ENCODE measurements at regions not wholly inside any gene's neighbourhood (a gene's known extent, or its start where the extent isn't known, plus 50 kb on each side); places are given as distances from the start of the nearest gene placed in this dataset.

DNA sequence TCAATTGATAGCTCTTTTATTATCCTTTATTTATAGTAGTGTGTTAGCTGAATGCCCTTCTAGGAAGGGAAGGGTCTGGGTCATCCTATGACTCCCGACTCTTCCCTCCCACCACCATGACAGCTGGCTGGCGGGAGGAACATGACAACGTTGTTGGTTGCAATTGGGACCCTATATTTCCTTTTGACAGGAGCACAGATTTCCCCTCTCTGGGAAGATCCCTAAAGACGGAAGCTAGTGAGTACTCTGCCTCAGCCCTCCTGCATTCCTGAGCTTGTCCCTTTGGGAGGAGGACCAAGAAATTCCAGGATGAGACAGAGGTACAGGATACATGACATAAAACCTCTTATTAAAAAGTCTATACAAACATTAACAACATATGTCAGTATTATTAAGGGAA, 485.4 kb downstream of the NAV3 start:
- no peak overlapping the region for H3K4me3 ChIP-seq (replicated peaks; ENCODE audit: low read depth, low read length)
- DNase-seq (ENCODE audit: extremely low read depth, low read depth): no peak
- TF ChIP-seq, protein P1, sequence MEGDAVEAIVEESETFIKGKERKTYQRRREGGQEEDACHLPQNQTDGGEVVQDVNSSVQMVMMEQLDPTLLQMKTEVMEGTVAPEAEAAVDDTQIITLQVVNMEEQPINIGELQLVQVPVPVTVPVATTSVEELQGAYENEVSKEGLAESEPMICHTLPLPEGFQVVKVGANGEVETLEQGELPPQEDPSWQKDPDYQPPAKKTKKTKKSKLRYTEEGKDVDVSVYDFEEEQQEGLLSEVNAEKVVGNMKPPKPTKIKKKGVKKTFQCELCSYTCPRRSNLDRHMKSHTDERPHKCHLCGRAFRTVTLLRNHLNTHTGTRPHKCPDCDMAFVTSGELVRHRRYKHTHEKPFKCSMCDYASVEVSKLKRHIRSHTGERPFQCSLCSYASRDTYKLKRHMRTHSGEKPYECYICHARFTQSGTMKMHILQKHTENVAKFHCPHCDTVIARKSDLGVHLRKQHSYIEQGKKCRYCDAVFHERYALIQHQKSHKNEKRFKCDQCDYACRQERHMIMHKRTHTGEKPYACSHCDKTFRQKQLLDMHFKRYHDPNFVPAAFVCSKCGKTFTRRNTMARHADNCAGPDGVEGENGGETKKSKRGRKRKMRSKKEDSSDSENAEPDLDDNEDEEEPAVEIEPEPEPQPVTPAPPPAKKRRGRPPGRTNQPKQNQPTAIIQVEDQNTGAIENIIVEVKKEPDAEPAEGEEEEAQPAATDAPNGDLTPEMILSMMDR (IDR thresholded peaks at IDR 0.05; ENCODE audit: low read depth, low read length, missing control alignments): no peak

DNA sequence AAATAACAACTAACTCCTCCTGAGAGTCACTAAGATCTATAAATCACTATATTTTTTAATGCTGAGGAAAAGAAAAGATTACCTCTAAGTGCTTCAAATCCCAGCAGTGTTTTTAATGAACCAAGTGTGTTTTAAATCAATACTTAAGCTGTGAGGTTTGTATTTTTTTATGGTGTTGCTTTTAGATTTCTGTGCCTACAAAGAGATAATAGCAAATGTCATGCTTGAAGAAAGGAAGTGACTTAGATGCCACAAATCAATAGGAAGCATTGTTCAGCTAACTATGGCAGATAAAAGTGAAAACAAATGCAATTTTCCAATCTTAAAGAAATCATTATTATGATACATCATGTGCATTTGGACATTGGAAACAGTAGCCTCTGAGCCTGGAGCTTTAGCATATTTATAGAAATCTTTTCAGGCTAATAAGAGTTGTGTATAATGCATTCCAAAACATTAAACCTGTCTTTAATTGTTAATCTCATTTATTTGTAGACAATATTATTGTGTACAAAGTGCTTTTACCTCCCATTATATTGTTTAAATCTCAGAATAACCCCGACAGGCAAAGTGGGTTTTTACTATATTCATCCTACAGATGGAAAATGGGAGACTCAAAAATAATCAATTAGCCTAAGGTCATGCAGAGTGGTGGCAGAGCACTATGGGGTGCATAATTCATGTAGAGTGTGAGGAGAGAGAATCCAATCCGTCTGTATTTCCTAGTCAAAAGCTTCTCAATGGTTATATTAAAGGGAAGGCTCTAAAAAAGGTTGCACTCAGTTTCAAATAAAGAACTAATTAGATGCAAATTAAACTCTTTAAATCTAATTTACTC, 486.2 kb downstream of the NAV3 start:
- no peak for DNase-seq (ENCODE audit: extremely low read depth, low read depth)
- TF ChIP-seq, protein P1 (IDR thresholded peaks at IDR 0.05; ENCODE audit: low read depth, low read length, missing control alignments): no peak
- H3K4me3 ChIP-seq (replicated peaks; ENCODE audit: low read depth, low read length): no peak overlapping the region

DNA sequence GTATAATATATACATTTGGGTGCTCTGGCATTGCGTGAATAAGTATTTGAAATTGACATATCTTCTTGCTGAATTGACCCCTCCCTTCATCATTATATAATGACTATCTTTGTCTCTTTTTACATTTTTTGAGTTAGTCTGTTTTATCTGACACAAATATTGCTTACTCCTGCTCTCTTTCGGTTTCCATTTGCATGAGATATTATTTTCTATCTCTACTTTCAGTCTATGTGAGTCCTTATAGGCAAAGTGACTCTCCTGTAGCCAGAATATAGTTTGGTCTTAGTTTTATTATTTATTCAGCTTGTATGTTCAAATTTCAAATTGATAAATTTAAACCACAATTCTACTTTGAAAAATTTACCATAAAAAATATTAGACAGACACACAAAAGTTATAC, 491.0 kb downstream of the NAV3 start:
- no peak for DNase-seq (ENCODE audit: extremely low read depth, low read depth)
- TF ChIP-seq, protein P1 (IDR thresholded peaks at IDR 0.05; ENCODE audit: low read depth, low read length, missing control alignments): no peak
- H3K4me3 ChIP-seq (replicated peaks; ENCODE audit: low read depth, low read length): no peak overlapping the region

DNA sequence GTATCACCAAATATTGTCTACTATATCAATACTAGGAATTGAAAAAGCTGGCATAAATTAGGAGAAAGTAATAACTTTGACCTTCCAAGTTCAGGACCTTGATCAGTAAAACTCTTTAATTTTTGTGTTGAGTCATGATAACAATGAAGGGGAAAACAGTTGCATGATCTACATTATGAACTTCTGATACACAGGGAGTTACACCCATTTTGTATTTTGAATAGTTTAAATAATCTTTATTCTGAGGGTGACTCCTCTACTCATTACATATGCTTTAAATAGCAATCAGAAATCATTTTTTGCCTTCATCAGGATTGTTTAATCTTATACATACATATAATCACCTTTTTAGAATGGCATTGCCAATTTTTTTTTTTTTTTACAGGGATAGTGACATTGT, 492.5 kb downstream of the NAV3 start:
- DNase-seq (ENCODE audit: extremely low read depth, low read depth): no peak
- H3K4me3 ChIP-seq (replicated peaks; ENCODE audit: low read depth, low read length): no peak overlapping the region
- TF ChIP-seq, protein P1 (IDR thresholded peaks at IDR 0.05; ENCODE audit: low read depth, low read length, missing control alignments): no peak

DNA sequence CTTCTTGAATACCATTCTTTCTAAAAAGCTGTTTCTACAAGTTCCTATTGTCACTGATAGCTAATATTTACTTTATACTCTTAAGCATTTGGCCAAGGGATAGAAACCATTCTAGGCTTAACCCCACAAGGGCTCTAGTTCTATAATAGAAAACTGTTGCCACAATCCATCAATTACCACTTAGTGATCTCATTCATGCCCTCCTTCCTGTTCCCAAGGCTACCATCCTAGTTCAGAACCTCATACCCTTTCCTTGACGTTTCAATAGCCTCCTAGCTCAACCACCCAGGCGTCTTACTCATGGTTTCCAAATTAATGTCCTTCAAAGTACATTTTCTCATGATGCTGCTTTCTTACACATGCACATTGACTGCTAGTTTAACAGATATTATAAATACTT, 493.5 kb downstream of the NAV3 start:
- DNase-seq (ENCODE audit: extremely low read depth, low read depth): no peak
- no peak overlapping the region for H3K4me3 ChIP-seq (replicated peaks; ENCODE audit: low read depth, low read length)
- TF ChIP-seq, protein P1 (IDR thresholded peaks at IDR 0.05; ENCODE audit: low read depth, low read length, missing control alignments): no peak

DNA sequence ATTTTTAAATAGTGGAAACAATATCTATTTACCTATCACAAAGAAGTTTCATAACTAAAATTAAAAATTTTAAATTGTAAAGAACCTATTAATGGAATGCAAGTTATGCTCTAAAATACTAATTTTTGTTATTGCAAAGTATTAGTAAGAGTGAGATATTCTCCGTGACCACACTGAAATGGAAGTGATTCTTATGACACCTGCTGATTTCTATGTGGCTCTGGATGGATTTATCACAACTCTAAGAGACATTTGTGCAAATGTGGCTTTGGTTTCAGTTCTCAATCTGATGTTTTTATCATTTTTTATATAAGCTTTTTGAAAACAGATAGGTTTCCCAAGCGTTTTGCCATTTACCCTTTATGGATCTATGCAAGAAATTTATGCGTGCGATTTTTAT, 497.8 kb downstream of the NAV3 start:
- no peak for DNase-seq (ENCODE audit: extremely low read depth, low read depth)
- TF ChIP-seq, protein P1 (IDR thresholded peaks at IDR 0.05; ENCODE audit: low read depth, low read length, missing control alignments): no peak

More for the DNA sequence above, 497.8 kb downstream of the NAV3 start:
- H3K4me3 ChIP-seq (replicated peaks; ENCODE audit: low read depth, low read length): no peak overlapping the region

Measured in HFF-Myc (cell line).